Lower leg skin (tissue), 3 donors: ENCODE measurements at regions not wholly inside any gene's neighbourhood (a gene's known extent, or its start where the extent isn't known, plus 50 kb on each side); places are given as distances from the start of the nearest gene placed in this dataset.

Source experiments
- POLR2A ChIP-seq, 2 donors: fragments of 450-650 bp; IDR thresholded peaks; one replicate each; pipeline ENCODE4 v1.6.1; 2016 to 2017; ENCODE audit warnings: antibody characterized with exemption in 2 of 2, mild to moderate bottlenecking in 1 of 2, moderate library complexity in 1 of 2
- TF ChIP-seq, protein P1 (sequence below), 3 donors: fragments of 450-650 bp; IDR thresholded peaks; one replicate each; pipeline ENCODE4 v1.5.1; 2016; ENCODE audit warnings: antibody characterized with exemption in 3 of 3, mild to moderate bottlenecking in 3 of 3, moderate library complexity in 2 of 3

- TF ChIP-seq, protein P1, sequence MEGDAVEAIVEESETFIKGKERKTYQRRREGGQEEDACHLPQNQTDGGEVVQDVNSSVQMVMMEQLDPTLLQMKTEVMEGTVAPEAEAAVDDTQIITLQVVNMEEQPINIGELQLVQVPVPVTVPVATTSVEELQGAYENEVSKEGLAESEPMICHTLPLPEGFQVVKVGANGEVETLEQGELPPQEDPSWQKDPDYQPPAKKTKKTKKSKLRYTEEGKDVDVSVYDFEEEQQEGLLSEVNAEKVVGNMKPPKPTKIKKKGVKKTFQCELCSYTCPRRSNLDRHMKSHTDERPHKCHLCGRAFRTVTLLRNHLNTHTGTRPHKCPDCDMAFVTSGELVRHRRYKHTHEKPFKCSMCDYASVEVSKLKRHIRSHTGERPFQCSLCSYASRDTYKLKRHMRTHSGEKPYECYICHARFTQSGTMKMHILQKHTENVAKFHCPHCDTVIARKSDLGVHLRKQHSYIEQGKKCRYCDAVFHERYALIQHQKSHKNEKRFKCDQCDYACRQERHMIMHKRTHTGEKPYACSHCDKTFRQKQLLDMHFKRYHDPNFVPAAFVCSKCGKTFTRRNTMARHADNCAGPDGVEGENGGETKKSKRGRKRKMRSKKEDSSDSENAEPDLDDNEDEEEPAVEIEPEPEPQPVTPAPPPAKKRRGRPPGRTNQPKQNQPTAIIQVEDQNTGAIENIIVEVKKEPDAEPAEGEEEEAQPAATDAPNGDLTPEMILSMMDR (IDR thresholded peaks at IDR 0.05), result no peak
- no peak for TF ChIP-seq POLR2A (IDR thresholded peaks at IDR 0.05)
These were observed 86.2 kb downstream of the NXPE2 start for GRCh38 chr11:114764563-114764962.
